Activated naive CD8-positive, alpha-beta T cell treated with anti-CD3 and anti-CD28 coated beads, Interleukin-2, amount 10 ng/mL, durations not matched to agents 7 days and 5 days (primary cell): ENCODE measurements at regions not wholly inside any gene's neighbourhood (a gene's known extent, or its start where the extent isn't known, plus 50 kb on each side); places are given as distances from the start of the nearest gene placed in this dataset.

Experiments
- ATAC-seq: fragments of 150-1000 bp; cut with Tn5 transposase; one replicate; pipeline ENCODE4 v1.10.0; 2021; ENCODE audit warnings: low read depth, moderate library complexity
- POLR2A ChIA-PET: fragments of 350-600 bp; sonication (Branson Sonifier 250); formaldehyde crosslinking; loops from one replicate; lab custom pipeline; 2021; ENCODE audit warnings: antibody characterized with exemption; lab: Charles Lee
- DNase-seq: peaks from one replicate; pipeline ENCODE4 v3.0.0; 2021
- H3K27ac Mint-ChIP-seq: one replicate; pipeline ENCODE4 v1.8.0; 2022; ENCODE audit warnings: mild to moderate bottlenecking, mixed read lengths
- H3K27me3 Mint-ChIP-seq: one replicate; pipeline ENCODE4 v1.8.0; 2022; ENCODE audit warnings: mild to moderate bottlenecking, moderate library complexity, mixed read lengths
- H3K36me3 Mint-ChIP-seq: one replicate; pipeline ENCODE4 v1.8.0; 2021; ENCODE audit warnings: mild to moderate bottlenecking, mixed read lengths
- H3K4me1 Mint-ChIP-seq: one replicate; pipeline ENCODE4 v1.8.0; 2021; ENCODE audit warnings: mixed read lengths
- H3K4me3 Mint-ChIP-seq: one replicate; pipeline ENCODE4 v1.8.0; 2022; ENCODE audit warnings: mild to moderate bottlenecking, moderate library complexity, mixed read lengths
- H3K9me3 Mint-ChIP-seq: one replicate; pipeline ENCODE4 v1.8.0; 2021; ENCODE audit warnings: mixed read lengths

- H3K4me1 Mint-ChIP-seq = no peaks in the 10 kb centered on the region
- H3K27ac Mint-ChIP-seq = no peak overlapping the region
- no peaks in the 10 kb centered on the region for H3K9me3 Mint-ChIP-seq
- H3K36me3 Mint-ChIP-seq = no peaks in the 10 kb centered on the region
- DNase-seq (no peak), ATAC-seq (no peak)
- POLR2A ChIA-PET = no interaction called here
- no peaks in the 10 kb centered on the region for H3K27me3 Mint-ChIP-seq
- no peak overlapping the region for H3K4me3 Mint-ChIP-seq
Observed at GRCh38 chr6:168988280-168988679, 265.4 kb downstream of the THBS2 start.

DNA sequence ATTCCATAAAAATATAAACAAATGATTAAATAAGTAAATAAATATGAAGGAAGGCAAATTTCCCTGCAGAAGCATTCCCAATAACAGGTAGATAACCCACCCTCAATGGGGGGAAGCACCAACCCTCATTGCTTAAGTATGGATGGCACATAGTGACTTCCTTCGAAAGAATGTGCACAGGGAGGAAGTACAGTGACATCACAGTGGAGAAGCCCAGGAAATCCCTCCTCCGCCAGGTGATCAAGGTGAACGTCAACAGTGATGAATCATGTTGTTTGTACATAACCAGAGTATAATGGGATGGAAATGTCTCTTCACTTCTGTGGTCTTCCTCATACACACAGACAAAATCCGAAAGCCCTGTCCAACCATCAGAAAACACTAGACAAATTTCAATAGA is 267.9 kb downstream of the THBS2 start:
- no peaks in the 10 kb centered on the region for H3K36me3 Mint-ChIP-seq

GRCh38 chr6:168983925-168984324 is 269.7 kb downstream of the THBS2 start:
- Mint-ChIP-seq H3K9me3 (peaks cover 1% of the 10 kb centered on the region), H3K4me1 (no peaks in the 10 kb centered on the region), H3K27ac (no peak overlapping the region), H3K27me3 (peaks cover 5% of the 10 kb centered on the region), H3K36me3 (no peaks in the 10 kb centered on the region), H3K4me3 (no peak overlapping the region)
- DNase-seq (no peak), ATAC-seq (no peak)
- POLR2A ChIA-PET = no interaction called here

More for the DNA sequence above, 267.9 kb downstream of the THBS2 start:
- POLR2A ChIA-PET = no interaction called here
- Mint-ChIP-seq H3K4me3 (no peak overlapping the region), H3K27ac (no peak overlapping the region), H3K9me3 (no peaks in the 10 kb centered on the region), H3K27me3 (peaks cover 5% of the 10 kb centered on the region), H3K4me1 (no peaks in the 10 kb centered on the region)
- ATAC-seq (no peak), DNase-seq (no peak)

DNA sequence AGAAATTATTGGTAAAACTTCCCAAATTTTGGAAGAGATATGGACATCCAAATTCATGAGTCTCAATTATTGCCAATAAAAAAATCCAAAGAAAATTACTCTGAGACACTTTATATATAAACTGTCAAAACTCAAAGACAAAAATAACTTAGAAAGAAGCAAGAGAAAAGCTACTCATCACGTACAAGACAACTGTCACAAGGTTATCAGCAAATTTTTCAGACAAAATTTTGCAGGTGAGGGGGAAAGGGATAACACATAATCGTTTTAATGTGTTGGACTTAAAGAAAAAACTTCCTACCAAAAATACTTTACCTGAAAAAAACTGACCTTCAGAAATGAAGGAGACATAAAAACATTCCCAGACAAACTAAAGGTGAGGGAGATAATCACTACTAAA is 272.5 kb downstream of the THBS2 start:
- H3K27me3 Mint-ChIP-seq = peaks cover 5% of the 10 kb centered on the region
- DNase-seq = no peak
- H3K4me3 Mint-ChIP-seq = no peak overlapping the region
- peaks cover 1% of the 10 kb centered on the region for H3K9me3 Mint-ChIP-seq
- no peaks in the 10 kb centered on the region for H3K36me3 Mint-ChIP-seq
- POLR2A ChIA-PET = no interaction called here
- no peaks in the 10 kb centered on the region for H3K4me1 Mint-ChIP-seq
- H3K27ac Mint-ChIP-seq = no peak overlapping the region
- ATAC-seq = no peak

DNA sequence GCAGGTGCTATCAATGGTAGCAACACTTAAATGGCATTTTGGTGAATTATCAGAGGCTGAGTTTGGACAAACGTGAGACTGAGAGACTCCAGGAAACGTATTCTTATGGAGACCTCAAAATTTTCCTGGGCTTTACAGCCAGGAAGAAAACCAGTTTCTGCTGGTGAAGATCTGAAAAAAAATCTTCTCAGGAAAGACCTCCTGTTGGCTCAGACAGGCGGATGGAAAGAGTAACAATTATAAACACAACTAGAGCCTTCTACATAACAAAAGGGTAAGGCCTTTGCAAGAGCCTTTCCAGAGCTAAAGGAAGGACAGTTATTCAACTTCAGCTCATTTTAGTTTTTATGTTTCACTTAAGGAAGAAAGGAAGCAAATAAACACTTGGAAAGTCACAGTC is 274.4 kb downstream of the THBS2 start:
- ATAC-seq (no peak), DNase-seq (no peak)
- Mint-ChIP-seq H3K36me3 (no peaks in the 10 kb centered on the region), H3K27me3 (peaks cover 5% of the 10 kb centered on the region), H3K4me1 (no peaks in the 10 kb centered on the region), H3K4me3 (no peak overlapping the region), H3K9me3 (peaks cover 1% of the 10 kb centered on the region), H3K27ac (no peak overlapping the region)
- POLR2A ChIA-PET = no interaction called here

GRCh38 chr6:168972128-168972527 is 281.5 kb downstream of the THBS2 start:
- ATAC-seq (no peak), DNase-seq (no peak)
- no peak overlapping the region for H3K27ac Mint-ChIP-seq
- no peaks in the 10 kb centered on the region for H3K9me3 Mint-ChIP-seq
- H3K27me3 Mint-ChIP-seq = peaks cover 10% of the 10 kb centered on the region
- H3K36me3 Mint-ChIP-seq = no peaks in the 10 kb centered on the region
- no peaks in the 10 kb centered on the region for H3K4me1 Mint-ChIP-seq
- POLR2A ChIA-PET = no interaction called here
- no peak overlapping the region for H3K4me3 Mint-ChIP-seq

DNA sequence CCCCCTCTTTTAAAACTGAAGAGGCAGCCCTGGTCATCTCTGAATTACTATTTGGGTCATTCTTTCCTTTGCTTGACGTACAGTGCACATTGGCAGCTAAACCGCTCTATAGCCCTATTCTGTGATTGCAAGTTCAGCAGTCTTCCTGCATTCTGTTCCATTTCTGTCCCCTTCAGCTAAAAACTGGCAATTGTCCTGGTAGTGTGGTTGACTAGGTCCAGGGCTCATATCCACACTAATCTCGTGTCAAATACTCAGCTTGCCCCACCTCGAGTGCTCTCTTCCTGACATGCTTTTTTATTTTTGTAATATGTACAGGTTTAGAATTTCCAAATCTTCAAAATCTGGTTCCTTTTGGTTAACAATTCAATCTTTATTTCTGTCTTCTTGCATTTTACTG is 282.1 kb downstream of the THBS2 start:
- ATAC-seq (no peak), DNase-seq (no peak)
- Mint-ChIP-seq H3K27me3 (peaks cover 16% of the 10 kb centered on the region), H3K36me3 (no peaks in the 10 kb centered on the region), H3K4me1 (no peaks in the 10 kb centered on the region), H3K9me3 (no peaks in the 10 kb centered on the region), H3K27ac (no peak overlapping the region), H3K4me3 (no peak overlapping the region)
- POLR2A ChIA-PET = no interaction called here

DNA sequence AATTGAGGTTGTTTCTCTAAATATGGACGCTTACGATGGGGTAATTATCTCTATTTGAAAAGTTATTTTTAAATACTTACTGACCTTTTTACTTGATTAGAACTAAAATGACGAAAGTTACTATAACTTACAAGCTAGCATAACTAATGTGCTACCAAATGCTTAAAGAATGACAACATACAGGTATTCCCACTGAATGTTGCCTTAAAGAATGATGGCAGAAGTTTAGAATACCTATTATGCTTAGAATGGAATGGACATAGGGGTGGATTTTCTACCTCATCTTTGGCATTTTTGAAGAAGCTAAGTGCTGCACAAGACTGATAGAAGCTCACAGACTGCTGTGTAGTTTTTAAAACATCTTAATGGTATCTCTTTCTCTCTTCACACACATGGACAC is 284.8 kb downstream of the THBS2 start:
- Mint-ChIP-seq H3K27ac (no peak overlapping the region), H3K27me3 (peaks cover 16% of the 10 kb centered on the region), H3K4me3 (no peak overlapping the region), H3K4me1 (no peaks in the 10 kb centered on the region), H3K36me3 (no peaks in the 10 kb centered on the region), H3K9me3 (no peaks in the 10 kb centered on the region)
- POLR2A ChIA-PET = no interaction called here
- ATAC-seq = no peak
- no peak for DNase-seq

- no peak overlapping the region for H3K27ac Mint-ChIP-seq
- DNase-seq (no peak), ATAC-seq (no peak)
- POLR2A ChIA-PET = no interaction called here
- no peaks in the 10 kb centered on the region for H3K4me1 Mint-ChIP-seq
- H3K4me3 Mint-ChIP-seq = no peak overlapping the region
- H3K27me3 Mint-ChIP-seq = peaks cover 15% of the 10 kb centered on the region
- no peaks in the 10 kb centered on the region for H3K36me3 Mint-ChIP-seq
- no peaks in the 10 kb centered on the region for H3K9me3 Mint-ChIP-seq
Observed at GRCh38 chr6:168968228-168968627, 285.4 kb downstream of the THBS2 start.

- H3K4me3 Mint-ChIP-seq = no peak overlapping the region
- H3K4me1 Mint-ChIP-seq = no peaks in the 10 kb centered on the region
- no peak for DNase-seq
- ATAC-seq = no peak
- H3K9me3 Mint-ChIP-seq = no peaks in the 10 kb centered on the region
- peaks cover 15% of the 10 kb centered on the region for H3K27me3 Mint-ChIP-seq
- H3K36me3 Mint-ChIP-seq = no peaks in the 10 kb centered on the region
- POLR2A ChIA-PET = no interaction called here
- H3K27ac Mint-ChIP-seq = no peak overlapping the region
Observed at GRCh38 chr6:168967281-168967925, 286.2 kb downstream of the THBS2 start.

- DNase-seq (no peak), ATAC-seq (no peak)
- POLR2A ChIA-PET = no interaction called here
- no peak overlapping the region for H3K27ac Mint-ChIP-seq
- no peaks in the 10 kb centered on the region for H3K4me1 Mint-ChIP-seq
- no peak overlapping the region for H3K4me3 Mint-ChIP-seq
- H3K27me3 Mint-ChIP-seq = peaks cover 14% of the 10 kb centered on the region
- H3K36me3 Mint-ChIP-seq = no peaks in the 10 kb centered on the region
- H3K9me3 Mint-ChIP-seq = no peaks in the 10 kb centered on the region
Observed at GRCh38 chr6:168964138-168964835, 289.4 kb downstream of the THBS2 start.

GRCh38 chr6:168962886-168963285 is 290.8 kb downstream of the THBS2 start:
- Mint-ChIP-seq H3K27me3 (peaks cover 14% of the 10 kb centered on the region), H3K27ac (no peak overlapping the region), H3K4me1 (no peaks in the 10 kb centered on the region), H3K4me3 (no peak overlapping the region), H3K36me3 (no peaks in the 10 kb centered on the region), H3K9me3 (no peaks in the 10 kb centered on the region)
- POLR2A ChIA-PET = no interaction called here
- DNase-seq (no peak), ATAC-seq (no peak)

DNA sequence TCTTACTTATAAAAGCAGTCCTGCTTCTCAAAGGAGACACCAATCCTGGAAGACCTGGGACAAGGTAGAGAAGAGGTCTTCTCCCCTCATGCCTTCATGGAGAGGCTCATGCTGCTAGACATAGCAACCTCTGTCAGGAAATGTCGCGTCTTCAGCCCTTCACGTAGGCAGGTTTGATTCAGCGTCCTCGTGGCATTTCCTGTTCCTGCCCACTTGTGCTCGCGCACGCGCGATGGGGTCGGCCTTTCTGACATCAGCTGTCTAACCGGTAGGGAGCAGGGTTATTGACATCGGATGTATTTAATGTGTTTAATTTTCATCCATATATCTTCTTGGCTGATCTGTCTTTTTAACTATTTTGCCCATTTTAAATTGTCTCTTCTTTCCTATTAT is 292.4 kb downstream of the THBS2 start:
- ATAC-seq (no peak), DNase-seq (no peak)
- Mint-ChIP-seq H3K36me3 (no peaks in the 10 kb centered on the region), H3K4me3 (no peak overlapping the region), H3K4me1 (no peaks in the 10 kb centered on the region), H3K27ac (no peak overlapping the region), H3K27me3 (peaks cover 13% of the 10 kb centered on the region), H3K9me3 (no peaks in the 10 kb centered on the region)
- POLR2A ChIA-PET = no interaction called here

GRCh38 chr6:168960551-168961263 is 292.9 kb downstream of the THBS2 start:
- Mint-ChIP-seq H3K27ac (no peak overlapping the region), H3K36me3 (no peaks in the 10 kb centered on the region), H3K4me3 (no peak overlapping the region), H3K9me3 (no peaks in the 10 kb centered on the region), H3K4me1 (no peaks in the 10 kb centered on the region), H3K27me3 (peaks cover 13% of the 10 kb centered on the region)
- POLR2A ChIA-PET = no interaction called here
- DNase-seq (no peak), ATAC-seq (no peak)
